Activated gamma-delta T cell treated with Interleukin-2 at 50 U/mL for 16 hours (primary cell): ENCODE measurements at regions not wholly inside any gene's neighbourhood (a gene's known extent, or its start where the extent isn't known, plus 50 kb on each side); places are given as distances from the start of the nearest gene placed in this dataset.

Experiments
- DNase-seq: peaks from one replicate; pipeline ENCODE4 v3.0.0-alpha.2; 2020

- DNase-seq: no peak
Observed at GRCh38 chr6:120615238-120615637, 719.0 kb downstream of the TBC1D32 start.

GRCh38 chr6:120614723-120615122, 719.6 kb downstream of the TBC1D32 start:
- no peak for DNase-seq

- DNase-seq: no peak
Observed at GRCh38 chr6:120608826-120609225, 725.5 kb downstream of the TBC1D32 start.

DNA sequence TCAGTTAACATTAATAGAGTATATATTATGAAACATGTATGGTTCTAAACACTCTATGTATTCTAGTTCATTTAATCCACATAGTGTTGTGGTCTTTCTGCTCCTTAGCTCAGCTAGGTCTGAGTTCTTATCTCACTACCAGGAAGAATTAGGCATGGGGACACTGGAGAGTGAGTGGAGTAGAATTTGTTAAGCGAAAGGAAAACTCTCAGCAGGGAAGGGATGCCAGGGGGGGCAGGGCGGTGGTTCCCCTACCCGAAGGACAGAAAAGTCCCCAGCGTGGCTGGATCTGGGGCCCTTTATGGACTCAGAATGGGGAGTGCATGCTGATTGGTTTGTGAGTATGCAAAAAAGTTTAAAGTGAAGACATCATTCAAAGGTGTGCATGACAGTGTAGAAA, 727.5 kb downstream of the TBC1D32 start:
- DNase-seq: no peak

GRCh38 chr6:120604510-120604909, 729.8 kb downstream of the TBC1D32 start:
- DNase-seq: no peak

DNA sequence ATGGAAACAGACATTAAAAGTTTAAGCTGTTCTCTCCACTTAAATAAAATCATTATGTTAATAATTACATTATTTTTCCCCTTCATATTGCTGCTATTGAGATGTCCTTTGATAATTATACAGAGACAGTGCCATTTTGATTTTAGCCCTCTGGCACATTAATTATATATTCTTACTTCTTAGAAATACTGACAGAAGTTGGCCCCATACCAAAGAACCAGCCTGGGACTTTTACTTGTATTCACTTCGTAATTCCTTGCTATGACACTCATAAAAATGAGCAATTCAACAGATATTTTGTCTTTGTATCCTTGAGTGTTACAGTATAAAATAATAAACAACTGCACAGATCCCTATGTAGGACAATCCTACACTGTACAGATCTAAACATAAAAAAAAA, 743.7 kb downstream of the TBC1D32 start:
- no peak for DNase-seq

- no peak for DNase-seq
Observed at GRCh38 chr6:120588424-120588823, 745.9 kb downstream of the TBC1D32 start.

- no peak for DNase-seq
Observed at GRCh38 chr6:120587381-120587780, 746.9 kb downstream of the TBC1D32 start.

- no peak for DNase-seq
Observed at GRCh38 chr6:120584111-120584760, 750.0 kb downstream of the TBC1D32 start.

- no peak for DNase-seq
Observed at GRCh38 chr6:120576061-120576460, 758.2 kb downstream of the TBC1D32 start.

- no peak for DNase-seq
Observed at GRCh38 chr6:120569714-120570113, 764.6 kb downstream of the TBC1D32 start.

DNA sequence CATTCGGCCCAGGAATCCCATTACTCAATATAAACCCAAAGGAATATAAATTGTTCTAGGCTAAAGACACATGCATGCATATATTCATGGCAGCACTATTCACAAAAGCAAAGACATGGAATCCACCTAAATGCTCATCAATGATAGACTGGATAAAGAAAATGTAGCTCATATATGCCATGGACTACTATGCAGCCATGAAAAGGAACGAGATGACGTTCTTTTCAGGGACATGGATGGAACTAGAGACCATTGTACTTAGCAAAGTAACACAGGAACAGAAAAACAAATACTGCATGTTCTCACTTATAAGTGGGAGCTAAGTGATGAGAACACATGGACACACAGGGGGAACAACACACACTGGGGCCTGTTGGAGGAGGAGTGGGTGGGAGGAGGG, 769.5 kb downstream of the TBC1D32 start:
- DNase-seq: no peak

GRCh38 chr6:120558294-120558693, 776.0 kb downstream of the TBC1D32 start:
- no peak for DNase-seq

GRCh38 chr6:120557554-120557953, 776.7 kb downstream of the TBC1D32 start:
- DNase-seq: no peak

DNA sequence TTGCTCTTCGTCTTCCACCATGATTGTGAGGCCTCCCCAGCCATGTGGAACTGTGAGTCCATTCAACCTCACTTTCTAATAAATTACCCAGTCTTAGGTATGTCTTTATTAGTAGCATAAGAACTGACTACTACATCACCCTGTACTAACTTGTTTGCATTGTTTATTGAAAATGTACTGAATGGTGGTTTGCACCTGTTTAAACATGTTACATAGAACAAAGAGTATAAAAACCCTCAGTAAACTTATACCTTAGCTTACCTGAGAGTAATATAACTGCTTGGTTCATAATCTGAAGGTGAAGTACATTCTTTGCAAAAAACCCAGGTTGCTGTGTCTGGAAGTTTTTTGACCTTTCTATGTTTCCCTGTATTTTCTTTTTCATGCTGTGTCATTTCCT, 777.8 kb downstream of the TBC1D32 start:
- DNase-seq: no peak

- DNase-seq: no peak
Observed at GRCh38 chr6:120553353-120553752, 780.9 kb downstream of the TBC1D32 start.

- DNase-seq: no peak
Observed at GRCh38 chr6:120545353-120545752, 788.9 kb downstream of the TBC1D32 start.

- DNase-seq: no peak
Observed at GRCh38 chr6:120534954-120535353, 799.3 kb downstream of the TBC1D32 start.

GRCh38 chr6:120526576-120526975, 807.7 kb downstream of the TBC1D32 start:
- DNase-seq: no peak

DNA sequence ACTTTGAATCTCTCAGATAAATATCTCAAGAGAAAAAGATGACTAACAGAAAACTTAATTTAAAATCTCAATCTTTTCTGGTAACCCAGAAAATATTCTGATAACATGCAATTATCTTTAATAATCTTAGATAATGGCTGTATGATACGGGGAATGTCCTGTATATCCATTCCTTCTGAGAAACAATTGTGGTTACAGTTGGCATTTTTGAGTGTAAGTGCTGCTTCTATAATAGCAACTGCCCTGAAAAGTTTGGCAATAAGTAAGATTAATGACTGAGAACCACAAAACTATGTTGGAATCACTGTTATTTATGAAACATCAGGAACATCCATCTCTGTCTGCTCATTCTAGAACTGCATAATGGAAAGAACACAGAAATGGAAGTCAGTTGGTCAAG, 819.7 kb downstream of the TBC1D32 start:
- no peak for DNase-seq

- DNase-seq: no peak
Observed at GRCh38 chr6:120511712-120512111, 822.6 kb downstream of the TBC1D32 start.

GRCh38 chr6:120498711-120499110, 835.6 kb downstream of the TBC1D32 start:
- DNase-seq: no peak

DNA sequence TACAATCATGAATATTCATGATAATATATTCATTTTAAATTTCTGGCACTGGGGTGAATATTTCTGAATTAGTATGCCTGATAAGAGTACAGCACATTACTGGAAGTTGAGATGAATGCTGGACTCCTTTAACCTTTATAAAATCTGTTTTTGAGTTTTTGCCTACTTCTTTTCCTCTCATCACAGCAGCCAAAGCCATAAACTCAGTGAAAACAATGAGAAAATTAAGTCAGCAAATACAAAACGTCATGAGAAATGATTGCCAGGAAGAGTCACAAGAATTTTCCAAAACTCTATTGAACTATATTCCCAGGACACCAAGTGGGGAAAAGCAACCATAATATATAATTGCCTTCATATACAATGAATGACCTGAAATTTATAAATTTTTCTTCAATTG, 837.6 kb downstream of the TBC1D32 start:
- no peak for DNase-seq

DNA sequence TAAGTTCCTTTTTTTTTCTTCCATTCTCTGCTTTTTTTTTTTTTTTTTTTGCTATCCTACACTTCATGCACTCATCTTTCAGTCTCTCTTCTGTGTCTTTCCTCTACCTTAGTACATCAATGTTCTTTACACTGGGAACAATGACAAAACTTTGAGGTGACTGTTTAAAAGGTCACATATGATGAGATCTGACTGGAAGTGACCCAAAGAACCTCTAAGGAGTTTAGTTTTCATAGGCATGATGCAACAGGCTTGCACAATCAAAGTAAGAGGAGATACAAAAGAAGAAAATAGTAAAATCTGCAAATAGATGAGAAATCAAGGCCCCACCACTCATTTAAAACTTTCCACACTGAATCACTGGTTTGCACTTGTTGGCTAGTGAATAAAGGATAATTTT, 840.8 kb downstream of the TBC1D32 start:
- no peak for DNase-seq

DNA sequence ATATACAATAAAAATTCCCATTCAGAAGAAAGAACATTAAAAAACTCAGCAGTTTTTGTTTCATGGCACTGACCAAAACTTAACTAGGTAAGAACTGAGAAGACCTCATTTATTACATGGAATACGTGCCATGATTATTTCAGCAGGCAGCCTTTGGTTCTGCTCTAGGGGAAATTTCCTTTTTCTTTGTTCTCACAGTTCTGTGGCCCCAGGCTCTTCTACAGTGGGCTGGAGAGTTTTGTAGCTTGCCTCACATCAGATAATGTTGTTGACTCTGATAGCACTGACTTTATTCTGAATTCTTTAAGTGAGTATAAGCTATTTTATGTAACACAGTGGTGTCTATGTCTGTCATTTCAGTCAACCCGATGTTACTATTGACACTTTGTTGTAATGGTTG, 844.3 kb downstream of the TBC1D32 start:
- no peak for DNase-seq

DNA sequence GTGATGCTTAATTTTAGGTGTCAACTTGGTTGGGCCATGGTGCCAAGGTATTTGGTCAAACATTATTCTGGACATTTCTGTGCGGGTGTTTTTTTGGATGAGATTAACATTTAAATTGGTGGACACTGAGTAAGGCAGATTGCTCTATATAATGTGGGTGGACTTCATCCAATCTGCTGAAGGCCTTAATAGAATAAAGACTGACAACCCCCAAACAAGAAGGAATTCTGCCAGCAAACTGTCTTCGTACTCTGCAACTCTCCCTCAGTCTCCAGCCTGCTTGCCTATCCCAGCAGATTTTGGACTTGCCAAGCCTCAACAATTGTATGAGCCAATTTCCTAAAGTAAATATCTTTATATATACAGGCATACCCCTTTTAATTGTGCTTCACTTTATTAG, 850.1 kb downstream of the TBC1D32 start:
- DNase-seq: no peak
